CD4-positive, alpha-beta memory T cell (primary cell): ENCODE measurements at regions not wholly inside any gene's neighbourhood (a gene's known extent, or its start where the extent isn't known, plus 50 kb on each side); places are given as distances from the start of the nearest gene placed in this dataset.

ENCODE experiments used
- CTCF ChIA-PET: fragments of 350-600 bp; sonication (Branson Sonifier 250); formaldehyde crosslinking; loops from one replicate; lab custom pipeline; 2021; ENCODE audit warnings: inconsistent platforms; ENCODE audit not compliant: partially characterized antibody; lab: Charles Lee
- POLR2A ChIA-PET: fragments of 350-600 bp; sonication (Branson Sonifier 250); formaldehyde crosslinking; loops from one replicate; lab custom pipeline; 2021; ENCODE audit not compliant: partially characterized antibody; lab: Charles Lee
- DNase-seq, 5 donors: peaks; one replicate each; pipeline versions ENCODE4 v3.0.0 to v3.0.0-alpha.2; 2020 to 2022; ENCODE audit warnings: mixed read lengths in 1 of 5
- H3K27ac ChIP-seq: one replicate; pipeline ENCODE4 v1.7.0; 2013; ENCODE audit warnings: low read depth, low read length
- H3K27me3 ChIP-seq: 2 replicates; pipeline ENCODE4 v1.7.0; 2013; ENCODE audit warnings: mild to moderate bottlenecking, low read length, moderate library complexity; ENCODE audit not compliant: insufficient read depth
- H3K36me3 ChIP-seq: 2 replicates; pipeline ENCODE4 v1.7.0; 2013; ENCODE audit warnings: mild to moderate bottlenecking, low read length, moderate library complexity; ENCODE audit not compliant: insufficient read depth
- H3K4me1 ChIP-seq: 2 replicates; pipeline ENCODE4 v1.7.0; 2013; ENCODE audit warnings: mild to moderate bottlenecking, low read length, moderate library complexity; ENCODE audit not compliant: insufficient read depth
- H3K4me3 ChIP-seq, 2 donors: one replicate each; pipeline ENCODE4 v1.7.0; 2013; ENCODE audit warnings: low read length in 2 of 2, mild to moderate bottlenecking in 1 of 2
- H3K9me3 ChIP-seq, 2 donors: one replicate each; pipeline ENCODE4 v1.7.0; 2013; ENCODE audit warnings: low read length in 2 of 2, control low read depth in 1 of 2; ENCODE audit not compliant: control insufficient read depth in 1 of 2
- H3K27ac Mint-ChIP-seq, 7 donors: one replicate each; pipeline ENCODE4 v1.8.0; 2020 to 2021; ENCODE audit warnings: mixed read lengths in 7 of 7, mild to moderate bottlenecking in 6 of 7, inconsistent platforms in 3 of 7, moderate library complexity in 3 of 7
- H3K27me3 Mint-ChIP-seq, 2 donors: one replicate each; pipeline ENCODE4 v1.8.0; 2020 to 2021; ENCODE audit warnings: mixed read lengths in 2 of 2
- H3K36me3 Mint-ChIP-seq, 2 donors: one replicate each; pipeline ENCODE4 v1.8.0; 2020 to 2021; ENCODE audit warnings: mixed read lengths in 2 of 2, inconsistent platforms in 1 of 2, mild to moderate bottlenecking in 1 of 2
- H3K4me1 Mint-ChIP-seq, 4 donors: one replicate each; pipeline ENCODE4 v1.8.0; 2020 to 2021; ENCODE audit warnings: mixed read lengths in 4 of 4, mild to moderate bottlenecking in 1 of 4
- H3K4me3 Mint-ChIP-seq, 8 donors: one replicate each; pipeline ENCODE4 v1.8.0; 2020 to 2021; ENCODE audit warnings: mixed read lengths in 8 of 8, mild to moderate bottlenecking in 7 of 8, moderate library complexity in 6 of 8, inconsistent platforms in 3 of 8
- H3K9me3 Mint-ChIP-seq, 8 donors: one replicate each; pipeline ENCODE4 v1.8.0; 2020 to 2021; ENCODE audit warnings: mixed read lengths in 8 of 8, mild to moderate bottlenecking in 5 of 8, inconsistent platforms in 3 of 8, moderate library complexity in 1 of 8
- intact Hi-C: fragments of 100-400 bp; cut with micrococcal nuclease; formaldehyde crosslinking; loops from one replicate; pipeline ENCODE4 v1.15.1; 2023

- Mint-ChIP-seq H3K4me3 (no peak overlapping the region), H3K27me3 (peaks cover 3 to 6% of the 10 kb centered on the region in 2 donors), H3K9me3 (no peaks in the 10 kb centered on the region), H3K4me1 (no peaks in the 10 kb centered on the region), H3K36me3 (no peaks in the 10 kb centered on the region), H3K27ac (no peak overlapping the region)
- Histone ChIP-seq H3K4me1 (no peaks in the 10 kb centered on the region), H3K4me3 (no peak overlapping the region), H3K27ac (no peak overlapping the region), H3K9me3 (no peaks in the 10 kb centered on the region), H3K27me3 (no peaks in the 10 kb centered on the region), H3K36me3 (no peaks in the 10 kb centered on the region)
- DNase-seq = no peak
- intact Hi-C loops = no loop called here
- ChIA-PET POLR2A (no interaction called here), CTCF (no interaction called here)
Measured at GRCh38 chr10:10213237-10213636, 804.4 kb upstream of the CELF2 start.

DNA sequence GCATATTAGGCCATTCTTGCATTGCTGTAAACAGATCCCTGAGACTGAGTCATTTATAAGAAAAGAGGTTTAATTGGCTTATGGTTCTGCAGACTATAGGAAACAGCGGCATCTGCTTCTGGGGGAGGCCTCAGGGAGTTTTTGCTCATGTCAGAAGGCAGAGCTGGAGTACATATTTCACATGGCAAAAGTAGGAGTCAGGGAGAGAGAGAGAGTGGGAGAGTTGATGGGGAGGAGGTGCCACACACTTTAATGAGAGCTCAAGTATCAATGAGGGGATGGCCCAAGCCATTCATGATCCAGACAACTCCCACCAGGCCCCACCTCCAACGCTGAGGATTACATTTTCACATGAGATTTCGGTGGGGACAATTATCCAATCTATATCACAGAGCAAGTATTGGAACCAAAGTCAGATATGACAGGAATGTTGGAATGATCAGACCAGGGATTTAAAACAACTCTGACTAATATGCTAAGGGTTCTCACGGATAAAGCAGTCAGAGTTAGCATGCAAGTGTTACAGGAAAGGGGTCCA is 795.3 kb upstream of the CELF2 start:
- CTCF ChIA-PET = interaction anchor here (1.1 kb wide), 1 partner anchor 10 kb away, joined by 3 read pairs; no protein-coding TSS in a partner anchor
- intact Hi-C loops = no loop called here
- no peaks in the 10 kb centered on the region for H3K4me1 Mint-ChIP-seq

GRCh38 chr10:10223131-10223530 is 794.5 kb upstream of the CELF2 start:
- Mint-ChIP-seq H3K9me3 (peaks cover 0 to 1% (median 0%) of the 10 kb centered on the region in 8 donors), H3K27ac (no peak overlapping the region), H3K36me3 (no peaks in the 10 kb centered on the region), H3K4me1 (no peaks in the 10 kb centered on the region), H3K27me3 (no peaks in the 10 kb centered on the region), H3K4me3 (no peak overlapping the region)
- no peak overlapping the region for H3K4me3 ChIP-seq
- no peak overlapping the region for H3K27ac ChIP-seq
- intact Hi-C loops = no loop called here
- CTCF ChIA-PET = no interaction called here
- H3K4me1 ChIP-seq = no peaks in the 10 kb centered on the region
- no peak for DNase-seq
- H3K36me3 ChIP-seq = no peaks in the 10 kb centered on the region
- POLR2A ChIA-PET = no interaction called here
- H3K9me3 ChIP-seq = no peaks in the 10 kb centered on the region
- no peaks in the 10 kb centered on the region for H3K27me3 ChIP-seq

More for the DNA sequence above, 795.3 kb upstream of the CELF2 start:
- no peak overlapping the region for H3K27ac ChIP-seq
- H3K9me3 ChIP-seq = no peaks in the 10 kb centered on the region
- no peaks in the 10 kb centered on the region for H3K36me3 ChIP-seq
- no peak overlapping the region for H3K4me3 ChIP-seq
- no peaks in the 10 kb centered on the region for H3K27me3 ChIP-seq
- no peaks in the 10 kb centered on the region for H3K4me1 ChIP-seq
- no peaks in the 10 kb centered on the region for H3K36me3 Mint-ChIP-seq
- H3K9me3 Mint-ChIP-seq = peaks cover 0 to 1% (median 0%) of the 10 kb centered on the region in 8 donors
- POLR2A ChIA-PET = no interaction called here
- no peak for DNase-seq
- H3K27me3 Mint-ChIP-seq = no peaks in the 10 kb centered on the region
- no peak overlapping the region for H3K4me3 Mint-ChIP-seq
- H3K27ac Mint-ChIP-seq = no peak overlapping the region

DNA sequence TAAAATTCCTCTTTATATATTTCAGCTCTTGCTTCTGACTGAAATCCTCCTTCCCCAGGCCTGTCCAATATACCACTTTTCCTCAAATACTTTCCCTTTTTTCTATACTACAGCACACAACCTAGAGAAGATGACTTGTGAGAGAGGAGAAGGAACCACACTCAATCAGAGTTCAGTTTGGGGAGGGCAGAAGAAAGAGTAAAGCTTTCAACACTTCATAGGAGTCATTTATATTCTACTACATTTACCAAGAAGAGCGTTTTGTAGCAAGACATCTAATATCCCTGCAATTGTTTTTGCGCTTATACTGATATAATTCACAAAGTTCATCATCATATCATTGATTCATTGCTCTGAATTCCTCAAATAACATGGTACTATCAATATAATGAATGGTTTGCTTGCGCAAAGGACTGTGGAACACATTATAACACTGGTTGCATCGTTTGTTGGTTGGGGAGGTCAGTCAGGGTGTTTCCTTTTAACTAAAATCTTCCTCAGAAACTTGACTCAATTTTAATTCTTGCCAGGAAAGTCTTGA is 792.5 kb upstream of the CELF2 start:
- Mint-ChIP-seq H3K27ac (no peak overlapping the region), H3K4me1 (no peaks in the 10 kb centered on the region), H3K27me3 (no peaks in the 10 kb centered on the region), H3K9me3 (peaks cover 0 to 5% (median 3%) of the 10 kb centered on the region in 8 donors), H3K4me3 (no peak overlapping the region), H3K36me3 (no peaks in the 10 kb centered on the region)
- intact Hi-C loops = no loop called here
- Histone ChIP-seq H3K4me1 (no peaks in the 10 kb centered on the region), H3K9me3 (no peaks in the 10 kb centered on the region), H3K27ac (no peak overlapping the region), H3K36me3 (no peaks in the 10 kb centered on the region), H3K4me3 (no peak overlapping the region), H3K27me3 (no peaks in the 10 kb centered on the region)
- ChIA-PET CTCF (no interaction called here), POLR2A (no interaction called here)
- no peak for DNase-seq

DNA sequence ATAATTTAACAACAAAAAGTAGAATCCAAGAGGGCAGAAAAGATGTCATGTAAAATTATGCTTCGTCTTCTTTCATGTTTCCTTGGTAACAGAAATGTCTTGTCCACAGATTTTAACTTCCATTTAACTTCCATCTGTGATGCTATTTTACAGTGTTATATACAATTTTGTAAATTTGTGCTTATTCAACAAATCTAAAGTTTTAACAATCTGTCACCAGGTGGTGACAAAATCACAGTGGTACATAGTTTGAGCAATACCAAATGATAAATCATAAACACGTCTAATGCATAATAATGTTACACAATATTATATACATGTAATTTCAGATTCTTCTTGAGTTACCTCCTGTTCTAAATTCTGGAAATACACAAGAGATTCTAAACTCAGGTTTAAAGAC is 784.4 kb upstream of the CELF2 start:
- H3K27me3 Mint-ChIP-seq = peaks cover 1 to 2% of the 10 kb centered on the region in 2 donors
- intact Hi-C loops = no loop called here

DNA sequence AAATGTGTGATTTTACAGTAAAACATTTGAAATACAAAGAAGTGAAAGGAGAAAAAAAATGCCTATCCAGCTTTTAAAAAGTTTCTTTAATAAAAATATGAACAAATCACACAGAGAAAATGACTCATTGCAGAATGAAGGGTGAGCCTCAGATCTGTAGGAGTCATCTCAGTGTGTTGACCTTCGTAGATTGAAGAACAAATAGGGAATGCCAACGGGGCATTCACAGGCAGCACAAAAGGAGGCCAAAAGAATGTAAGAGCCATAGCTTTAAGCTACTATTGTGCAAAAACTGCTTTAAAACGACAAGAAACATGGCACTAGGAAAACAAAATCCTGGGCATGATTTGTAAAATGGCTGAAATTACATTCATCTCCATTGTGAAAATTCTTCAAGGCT is 782.7 kb upstream of the CELF2 start:
- Histone ChIP-seq H3K9me3 (no peaks in the 10 kb centered on the region), H3K4me1 (no peaks in the 10 kb centered on the region), H3K4me3 (no peak overlapping the region), H3K36me3 (no peaks in the 10 kb centered on the region), H3K27me3 (no peaks in the 10 kb centered on the region), H3K27ac (no peak overlapping the region)
- no peaks in the 10 kb centered on the region for H3K36me3 Mint-ChIP-seq
- H3K9me3 Mint-ChIP-seq = peaks cover 0 to 2% (median 0%) of the 10 kb centered on the region in 8 donors
- intact Hi-C loops = no loop called here
- H3K4me3 Mint-ChIP-seq = no peak overlapping the region
- no peak for DNase-seq
- POLR2A ChIA-PET = no interaction called here
- CTCF ChIA-PET = no interaction called here
- H3K27me3 Mint-ChIP-seq = peaks cover 1 to 2% of the 10 kb centered on the region in 2 donors
- H3K27ac Mint-ChIP-seq = no peak overlapping the region
- no peaks in the 10 kb centered on the region for H3K4me1 Mint-ChIP-seq

More for the DNA sequence above, 784.4 kb upstream of the CELF2 start:
- Histone ChIP-seq H3K36me3 (no peaks in the 10 kb centered on the region), H3K4me3 (no peak overlapping the region), H3K27ac (no peak overlapping the region), H3K4me1 (no peaks in the 10 kb centered on the region), H3K27me3 (no peaks in the 10 kb centered on the region), H3K9me3 (no peaks in the 10 kb centered on the region)
- no peaks in the 10 kb centered on the region for H3K36me3 Mint-ChIP-seq
- no peak overlapping the region for H3K4me3 Mint-ChIP-seq
- no peak overlapping the region for H3K27ac Mint-ChIP-seq
- ChIA-PET CTCF (no interaction called here), POLR2A (no interaction called here)
- H3K9me3 Mint-ChIP-seq = peaks cover 0 to 7% (median 2%) of the 10 kb centered on the region in 8 donors
- H3K4me1 Mint-ChIP-seq = no peaks in the 10 kb centered on the region
- DNase-seq = no peak

- no peak overlapping the region for H3K27ac Mint-ChIP-seq
- no peak overlapping the region for H3K4me3 Mint-ChIP-seq
Measured at GRCh38 chr10:10247585-10247984, 770.1 kb upstream of the CELF2 start.

More at GRCh38 chr10:10247585-10247984, 770.1 kb upstream of the CELF2 start:
- ChIA-PET CTCF (no interaction called here), POLR2A (no interaction called here)
- intact Hi-C loops = no loop called here
- no peak overlapping the region for H3K27ac ChIP-seq
- H3K9me3 Mint-ChIP-seq = peaks cover 0 to 17% (median 3%) of the 10 kb centered on the region in 8 donors
- no peak overlapping the region for H3K4me3 ChIP-seq
- DNase-seq = no peak
- H3K27me3 ChIP-seq = no peaks in the 10 kb centered on the region
- H3K9me3 ChIP-seq = no peaks in the 10 kb centered on the region
- H3K4me1 Mint-ChIP-seq = no peaks in the 10 kb centered on the region
- H3K36me3 ChIP-seq = no peaks in the 10 kb centered on the region
- no peaks in the 10 kb centered on the region for H3K4me1 ChIP-seq
- no peaks in the 10 kb centered on the region for H3K36me3 Mint-ChIP-seq
- H3K27me3 Mint-ChIP-seq = peaks cover 0 to 2% of the 10 kb centered on the region in 2 donors
